ENCODE measurements at regions not wholly inside any gene's neighbourhood (a gene's known extent, or its start where the extent isn't known, plus 50 kb on each side); places are given as distances from the start of the nearest gene placed in this dataset.

DNA sequence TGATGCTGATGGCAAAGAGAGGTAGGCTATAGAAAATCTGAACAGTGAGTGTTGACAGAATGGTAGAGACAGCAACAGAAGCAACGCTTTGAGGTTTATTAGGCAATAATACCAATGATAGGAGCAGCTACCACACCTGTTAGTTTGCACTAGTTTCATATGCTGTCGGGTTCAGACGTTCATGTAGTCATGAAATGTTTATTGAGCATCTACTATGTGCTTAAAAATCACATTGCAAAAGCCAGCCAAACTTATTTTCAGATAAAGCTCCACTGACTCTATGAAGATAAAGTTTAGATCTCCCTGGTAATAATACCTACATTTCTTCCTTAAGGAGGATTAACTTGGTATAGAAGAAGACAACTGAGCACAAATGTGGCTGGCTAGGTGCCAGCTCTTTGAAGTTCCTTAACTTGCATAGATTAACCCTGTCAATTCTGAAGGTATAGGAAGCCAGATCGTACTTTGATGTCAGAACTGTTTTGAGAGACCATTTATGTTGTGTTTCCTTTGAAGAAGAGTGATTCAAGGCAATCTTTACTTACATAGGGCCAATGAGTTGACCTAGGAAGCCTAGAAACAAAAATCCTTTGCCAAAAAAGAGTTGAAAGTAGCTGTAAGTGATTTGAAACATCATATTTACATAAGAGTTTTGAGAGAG is 71.5 kb downstream of the DISP1 start:
- no peak for DNase-seq
- H3K36me3 ChIP-seq = no peaks in the 10 kb centered on the region
- H3K4me1 ChIP-seq = peaks cover 10 to 19% of the 10 kb centered on the region in 2 donors
- H3K4me3 ChIP-seq (replicated peaks in 1 of 3) = no peak overlapping the region
- H3K9me3 ChIP-seq = no peaks in the 10 kb centered on the region
- 80 to 89% methylated on average over 4 of the region's 4 CpGs for WGBS, 2 donors
- no peaks in the 10 kb centered on the region for H3K27me3 ChIP-seq
- TF ChIP-seq, protein P1, sequence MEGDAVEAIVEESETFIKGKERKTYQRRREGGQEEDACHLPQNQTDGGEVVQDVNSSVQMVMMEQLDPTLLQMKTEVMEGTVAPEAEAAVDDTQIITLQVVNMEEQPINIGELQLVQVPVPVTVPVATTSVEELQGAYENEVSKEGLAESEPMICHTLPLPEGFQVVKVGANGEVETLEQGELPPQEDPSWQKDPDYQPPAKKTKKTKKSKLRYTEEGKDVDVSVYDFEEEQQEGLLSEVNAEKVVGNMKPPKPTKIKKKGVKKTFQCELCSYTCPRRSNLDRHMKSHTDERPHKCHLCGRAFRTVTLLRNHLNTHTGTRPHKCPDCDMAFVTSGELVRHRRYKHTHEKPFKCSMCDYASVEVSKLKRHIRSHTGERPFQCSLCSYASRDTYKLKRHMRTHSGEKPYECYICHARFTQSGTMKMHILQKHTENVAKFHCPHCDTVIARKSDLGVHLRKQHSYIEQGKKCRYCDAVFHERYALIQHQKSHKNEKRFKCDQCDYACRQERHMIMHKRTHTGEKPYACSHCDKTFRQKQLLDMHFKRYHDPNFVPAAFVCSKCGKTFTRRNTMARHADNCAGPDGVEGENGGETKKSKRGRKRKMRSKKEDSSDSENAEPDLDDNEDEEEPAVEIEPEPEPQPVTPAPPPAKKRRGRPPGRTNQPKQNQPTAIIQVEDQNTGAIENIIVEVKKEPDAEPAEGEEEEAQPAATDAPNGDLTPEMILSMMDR (IDR thresholded peaks at IDR 0.05) = no peak
- TF ChIP-seq POLR2A (IDR thresholded peaks at IDR 0.05) = no peak
- intact Hi-C loops (cut with DNase I) = no loop called here
- H3K27ac ChIP-seq = peak overlapping the region in 1 of 3 donors; percentile 25

DNA sequence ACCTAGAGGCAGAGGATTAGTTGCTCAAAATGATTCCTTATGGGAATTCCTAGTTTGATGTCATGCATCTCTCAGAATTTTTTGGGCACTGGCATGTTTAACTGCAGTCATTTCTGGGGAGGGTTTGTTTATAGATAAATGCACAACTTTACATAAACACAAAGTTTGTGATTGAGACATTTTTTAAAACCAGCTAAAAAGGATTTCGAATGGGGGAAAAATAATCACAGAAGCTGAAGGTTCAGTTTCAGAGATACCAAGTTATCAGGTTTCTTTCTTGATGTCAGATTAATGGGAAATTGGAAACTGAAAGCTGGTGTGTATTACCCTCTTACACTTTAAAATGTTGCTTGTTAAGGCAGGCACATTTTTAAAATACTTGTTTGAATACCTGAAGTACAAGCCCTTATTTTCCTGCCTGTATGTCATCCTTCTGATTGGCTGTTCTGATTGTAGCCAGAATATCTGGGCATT is 72.1 kb downstream of the DISP1 start:
- no peak for DNase-seq
- H3K27ac ChIP-seq = peak overlapping the region in 1 of 3 donors; percentile 25
- H3K4me1 ChIP-seq = peaks cover 10 to 19% of the 10 kb centered on the region in 2 donors
- no peak for TF ChIP-seq POLR2A (IDR thresholded peaks at IDR 0.05)
- TF ChIP-seq, protein P1 (IDR thresholded peaks at IDR 0.05) = no peak
- no peaks in the 10 kb centered on the region for H3K9me3 ChIP-seq
- no peaks in the 10 kb centered on the region for H3K27me3 ChIP-seq
- 84 to 88% methylated on average over 1 of the region's 1 CpG for WGBS, 2 donors
- no peak overlapping the region for H3K4me3 ChIP-seq (replicated peaks in 1 of 3)
- intact Hi-C loops (cut with DNase I) = no loop called here
- H3K36me3 ChIP-seq = no peaks in the 10 kb centered on the region

DNA sequence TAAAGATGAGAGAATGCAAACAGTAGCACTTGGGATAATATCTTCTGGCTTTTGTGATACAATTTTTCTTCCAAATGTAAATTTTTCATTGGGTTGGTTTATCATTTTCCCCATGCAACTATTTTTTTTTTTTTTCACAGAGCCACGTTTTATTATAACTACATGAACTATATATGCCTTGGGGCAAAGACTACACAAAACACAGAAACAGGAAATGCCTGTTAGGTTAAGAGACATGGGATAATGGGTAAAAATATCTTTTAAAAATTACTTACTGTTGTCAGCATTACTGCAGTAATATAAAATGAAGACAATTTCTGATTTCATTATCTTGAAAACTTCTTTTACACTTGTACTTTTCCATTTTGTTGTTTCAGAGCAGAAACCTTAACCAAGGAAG is 74.6 kb downstream of the DISP1 start:
- H3K9me3 ChIP-seq = no peaks in the 10 kb centered on the region
- 68 to 74% methylated on average over 1 of the region's 1 CpG for WGBS, 2 donors
- H3K4me3 ChIP-seq (replicated peaks in 1 of 3) = no peak overlapping the region
- intact Hi-C loops (cut with DNase I) = no loop called here
- no peaks in the 10 kb centered on the region for H3K36me3 ChIP-seq
- DNase-seq = no peak
- no peak overlapping the region for H3K27ac ChIP-seq
- TF ChIP-seq, protein P1 (IDR thresholded peaks at IDR 0.05) = no peak
- no peak for TF ChIP-seq POLR2A (IDR thresholded peaks at IDR 0.05)
- H3K27me3 ChIP-seq = no peaks in the 10 kb centered on the region
- H3K4me1 ChIP-seq = peaks cover 10 to 19% of the 10 kb centered on the region in 2 donors

GRCh38 chr1:222890716-222891115 is 75.9 kb downstream of the DISP1 start:
- 96 to 98% methylated on average over 2 of the region's 2 CpGs for WGBS, 2 donors
- H3K36me3 ChIP-seq = no peaks in the 10 kb centered on the region
- no peak overlapping the region for H3K27ac ChIP-seq
- peaks cover 10 to 19% of the 10 kb centered on the region in 2 donors for H3K4me1 ChIP-seq
- H3K9me3 ChIP-seq = no peaks in the 10 kb centered on the region
- no peak for DNase-seq
- TF ChIP-seq, protein P1 (IDR thresholded peaks at IDR 0.05) = no peak
- no peak for TF ChIP-seq POLR2A (IDR thresholded peaks at IDR 0.05)
- intact Hi-C loops (cut with DNase I) = no loop called here
- no peaks in the 10 kb centered on the region for H3K27me3 ChIP-seq
- H3K4me3 ChIP-seq (replicated peaks in 1 of 3) = no peak overlapping the region

- intact Hi-C loops (cut with DNase I) = no loop called here
- TF ChIP-seq, protein P1 (IDR thresholded peaks at IDR 0.05) = no peak
- TF ChIP-seq POLR2A (IDR thresholded peaks at IDR 0.05) = no peak
- H3K4me3 ChIP-seq (replicated peaks in 1 of 3) = no peak overlapping the region
- H3K9me3 ChIP-seq = no peaks in the 10 kb centered on the region
- peaks cover 10 to 17% of the 10 kb centered on the region in 2 donors for H3K4me1 ChIP-seq
- H3K27me3 ChIP-seq = no peaks in the 10 kb centered on the region
- no peak for DNase-seq
- H3K36me3 ChIP-seq = no peaks in the 10 kb centered on the region
- no peak overlapping the region for H3K27ac ChIP-seq
Observed at GRCh38 chr1:222891578-222891977, 76.7 kb downstream of the DISP1 start.

Data from thyroid gland (tissue), 4 donors.